ENCODE measurements at regions not wholly inside any gene's neighbourhood (a gene's known extent, or its start where the extent isn't known, plus 50 kb on each side); places are given as distances from the start of the nearest gene placed in this dataset.

DNA sequence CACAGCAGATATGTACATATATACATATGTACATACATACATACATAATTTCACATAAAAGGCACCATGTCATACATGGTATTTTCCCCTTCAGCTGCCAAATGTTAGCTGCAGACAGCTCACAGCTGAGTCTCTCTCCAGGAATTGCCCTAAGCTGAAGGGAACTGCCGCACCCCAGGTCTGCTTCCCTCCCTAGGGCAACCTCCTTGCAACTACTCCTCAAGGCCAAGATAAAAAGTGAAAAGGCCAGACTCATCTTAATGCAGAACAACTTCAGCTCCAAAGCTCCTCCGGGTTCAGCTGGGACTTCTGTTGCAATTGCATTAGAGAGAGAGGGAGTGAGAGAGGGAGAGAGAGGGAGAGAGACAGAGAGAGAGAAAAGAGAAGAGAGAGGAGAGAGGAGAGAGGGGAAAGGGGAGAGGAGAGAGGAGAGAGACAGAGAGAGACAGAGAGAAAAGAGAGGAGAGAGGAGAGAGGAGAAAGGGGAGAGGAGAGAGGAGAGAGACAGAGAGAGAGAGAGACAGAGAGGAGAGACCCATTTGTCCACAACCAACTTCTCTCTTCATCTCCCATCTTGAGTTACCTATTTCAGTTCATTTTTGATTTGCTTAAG is 143.4 kb upstream of the HES1 start:
- no peak for TF ChIP-seq REST (IDR thresholded peaks at IDR 0.05; ENCODE audit: borderline replicate concordance)
- TF ChIP-seq EZH2 (IDR thresholded peaks at IDR 0.05; ENCODE audit: borderline replicate concordance, insufficient read depth, low read length, poor library complexity, severe bottlenecking), result no peak
- TF ChIP-seq, protein P1, sequence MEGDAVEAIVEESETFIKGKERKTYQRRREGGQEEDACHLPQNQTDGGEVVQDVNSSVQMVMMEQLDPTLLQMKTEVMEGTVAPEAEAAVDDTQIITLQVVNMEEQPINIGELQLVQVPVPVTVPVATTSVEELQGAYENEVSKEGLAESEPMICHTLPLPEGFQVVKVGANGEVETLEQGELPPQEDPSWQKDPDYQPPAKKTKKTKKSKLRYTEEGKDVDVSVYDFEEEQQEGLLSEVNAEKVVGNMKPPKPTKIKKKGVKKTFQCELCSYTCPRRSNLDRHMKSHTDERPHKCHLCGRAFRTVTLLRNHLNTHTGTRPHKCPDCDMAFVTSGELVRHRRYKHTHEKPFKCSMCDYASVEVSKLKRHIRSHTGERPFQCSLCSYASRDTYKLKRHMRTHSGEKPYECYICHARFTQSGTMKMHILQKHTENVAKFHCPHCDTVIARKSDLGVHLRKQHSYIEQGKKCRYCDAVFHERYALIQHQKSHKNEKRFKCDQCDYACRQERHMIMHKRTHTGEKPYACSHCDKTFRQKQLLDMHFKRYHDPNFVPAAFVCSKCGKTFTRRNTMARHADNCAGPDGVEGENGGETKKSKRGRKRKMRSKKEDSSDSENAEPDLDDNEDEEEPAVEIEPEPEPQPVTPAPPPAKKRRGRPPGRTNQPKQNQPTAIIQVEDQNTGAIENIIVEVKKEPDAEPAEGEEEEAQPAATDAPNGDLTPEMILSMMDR (IDR thresholded peaks at IDR 0.05; ENCODE audit: poor library complexity, severe bottlenecking), result no peak

Measured in neural cell (in vitro differentiated cells).